Sigmoid colon (tissue), 4 donors: ENCODE measurements at regions not wholly inside any gene's neighbourhood (a gene's known extent, or its start where the extent isn't known, plus 50 kb on each side); places are given as distances from the start of the nearest gene placed in this dataset.

Experiments
- EP300 ChIP-seq, 4 donors: sonication (generic); formaldehyde crosslinking; IDR thresholded peaks; one replicate each; pipeline ENCODE4 v1.6.1; 2017; ENCODE audit warnings: antibody characterized with exemption in 4 of 4
- POLR2A ChIP-seq, 2 donors: fragments of 450-650 bp; IDR thresholded peaks; one replicate each; pipeline ENCODE4 v1.6.1; 2016; ENCODE audit warnings: antibody characterized with exemption in 2 of 2, mild to moderate bottlenecking in 2 of 2, moderate library complexity in 2 of 2
- POLR2AphosphoS5 ChIP-seq, 4 donors: sonication (generic); formaldehyde crosslinking; IDR thresholded peaks; one replicate each; pipeline ENCODE4 v1.6.1; 2017; ENCODE audit warnings: antibody characterized with exemption in 4 of 4
- TF ChIP-seq, protein P1 (sequence below), 4 experiments: fragments of 450-650 bp in 3 of 4; fragments of 200-600 bp in 1 of 4; IDR thresholded peaks; one replicate each; pipeline ENCODE4 v1.5.1; 2016 to 2019; ENCODE audit warnings: antibody characterized with exemption in 4 of 4, mild to moderate bottlenecking in 3 of 4, moderate library complexity in 2 of 4

DNA sequence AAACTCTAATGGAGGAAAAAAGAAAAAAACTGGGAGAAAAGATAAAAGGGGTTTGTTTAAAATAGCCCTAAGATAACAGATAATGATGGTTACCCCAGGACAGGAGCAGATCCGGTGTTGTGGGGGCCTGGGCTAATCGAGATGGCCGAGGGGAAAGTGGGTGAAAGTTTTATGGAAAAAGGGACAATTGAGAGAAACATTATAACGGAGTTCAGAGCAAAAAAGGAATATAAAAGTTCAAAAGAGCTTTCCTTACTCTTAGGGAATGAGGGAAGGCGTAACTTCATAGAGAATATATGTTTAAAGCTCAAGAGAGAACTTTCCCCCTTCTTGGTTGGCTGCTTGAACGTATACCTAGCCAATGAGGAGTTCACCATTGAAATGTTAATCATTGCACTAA, 131.4 kb downstream of the BAMBI start:
- TF ChIP-seq, protein P1, sequence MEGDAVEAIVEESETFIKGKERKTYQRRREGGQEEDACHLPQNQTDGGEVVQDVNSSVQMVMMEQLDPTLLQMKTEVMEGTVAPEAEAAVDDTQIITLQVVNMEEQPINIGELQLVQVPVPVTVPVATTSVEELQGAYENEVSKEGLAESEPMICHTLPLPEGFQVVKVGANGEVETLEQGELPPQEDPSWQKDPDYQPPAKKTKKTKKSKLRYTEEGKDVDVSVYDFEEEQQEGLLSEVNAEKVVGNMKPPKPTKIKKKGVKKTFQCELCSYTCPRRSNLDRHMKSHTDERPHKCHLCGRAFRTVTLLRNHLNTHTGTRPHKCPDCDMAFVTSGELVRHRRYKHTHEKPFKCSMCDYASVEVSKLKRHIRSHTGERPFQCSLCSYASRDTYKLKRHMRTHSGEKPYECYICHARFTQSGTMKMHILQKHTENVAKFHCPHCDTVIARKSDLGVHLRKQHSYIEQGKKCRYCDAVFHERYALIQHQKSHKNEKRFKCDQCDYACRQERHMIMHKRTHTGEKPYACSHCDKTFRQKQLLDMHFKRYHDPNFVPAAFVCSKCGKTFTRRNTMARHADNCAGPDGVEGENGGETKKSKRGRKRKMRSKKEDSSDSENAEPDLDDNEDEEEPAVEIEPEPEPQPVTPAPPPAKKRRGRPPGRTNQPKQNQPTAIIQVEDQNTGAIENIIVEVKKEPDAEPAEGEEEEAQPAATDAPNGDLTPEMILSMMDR (IDR thresholded peaks at IDR 0.05) = no peak
- TF ChIP-seq EP300 (IDR thresholded peaks at IDR 0.05) (no peak), POLR2A (IDR thresholded peaks at IDR 0.05) (no peak), POLR2AphosphoS5 (IDR thresholded peaks at IDR 0.05) (no peak)
